ENCODE measurements at regions not wholly inside any gene's neighbourhood (a gene's known extent, or its start where the extent isn't known, plus 50 kb on each side); places are given as distances from the start of the nearest gene placed in this dataset.
"Not testable (repeated sequence)": the region's sequence is repeated elsewhere in the genome, so short reads cannot be mapped to it uniquely, and the experiment has no call there.

GRCh38 chr21:27380303-27380702, 413.4 kb upstream of the ADAMTS5 start:
- DNase-seq, result no peak

GRCh38 chr21:27379354-27379753, 412.5 kb upstream of the ADAMTS5 start:
- DNase-seq, result no peak

DNA sequence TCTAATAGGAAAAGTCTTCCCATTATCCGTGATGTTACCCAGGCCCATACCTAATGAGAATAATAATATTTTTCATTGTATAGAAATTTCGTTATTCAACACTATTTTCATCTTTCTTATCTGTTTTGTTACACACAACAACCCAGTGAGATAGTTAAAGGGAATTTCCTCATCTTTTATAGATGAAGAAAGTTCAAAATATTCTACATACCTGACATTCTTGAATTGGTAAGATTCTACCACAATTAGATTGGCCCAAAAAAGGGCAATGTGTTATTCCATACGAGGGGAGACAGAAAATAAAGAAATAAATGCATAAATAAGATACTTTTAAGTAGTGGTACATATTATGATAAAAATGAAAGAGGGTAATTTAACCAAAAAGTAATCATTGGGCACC, 405.5 kb upstream of the ADAMTS5 start:
- no peak for DNase-seq

GRCh38 chr21:27371975-27372331, 405.1 kb upstream of the ADAMTS5 start:
- no peak for DNase-seq

DNA sequence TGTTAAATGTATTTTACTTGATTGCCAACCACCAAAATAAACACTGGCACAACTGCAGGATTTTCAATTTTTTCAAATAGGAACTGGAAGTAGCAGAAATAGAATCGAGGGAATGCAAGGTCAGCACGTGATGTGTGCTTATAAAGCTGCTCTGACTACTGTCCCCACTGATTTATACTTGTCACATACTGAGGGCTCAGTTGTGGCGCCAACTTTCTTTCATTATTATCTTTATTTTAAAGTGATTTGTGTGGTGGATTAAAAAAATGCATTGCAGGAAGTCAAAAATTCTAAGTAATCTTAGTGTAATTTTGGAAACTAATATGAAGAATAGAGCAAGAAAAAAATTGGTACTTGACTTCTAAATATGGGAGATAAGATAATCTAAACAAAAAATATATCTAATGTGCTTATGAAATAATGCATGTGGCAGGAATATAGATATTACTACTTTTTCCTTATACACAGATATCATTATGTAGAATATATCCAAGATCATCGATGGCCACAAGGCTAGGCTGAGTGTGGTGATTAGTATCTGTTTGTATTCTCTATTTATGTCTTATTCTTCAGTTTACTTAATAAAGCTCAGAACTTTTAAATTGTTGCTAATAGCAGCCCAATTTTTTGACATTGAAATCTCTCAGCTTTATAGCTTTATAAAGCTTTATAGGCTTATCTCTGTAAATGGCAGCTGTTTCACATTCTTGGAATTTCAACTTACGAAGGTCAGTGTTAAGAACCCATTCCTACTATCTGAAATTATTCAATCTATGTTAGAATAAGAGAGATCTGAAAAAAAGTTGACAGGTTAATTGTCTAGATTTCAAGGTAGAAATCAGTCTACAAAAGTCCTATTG, 404.5 kb upstream of the ADAMTS5 start:
- no peak for DNase-seq

DNA sequence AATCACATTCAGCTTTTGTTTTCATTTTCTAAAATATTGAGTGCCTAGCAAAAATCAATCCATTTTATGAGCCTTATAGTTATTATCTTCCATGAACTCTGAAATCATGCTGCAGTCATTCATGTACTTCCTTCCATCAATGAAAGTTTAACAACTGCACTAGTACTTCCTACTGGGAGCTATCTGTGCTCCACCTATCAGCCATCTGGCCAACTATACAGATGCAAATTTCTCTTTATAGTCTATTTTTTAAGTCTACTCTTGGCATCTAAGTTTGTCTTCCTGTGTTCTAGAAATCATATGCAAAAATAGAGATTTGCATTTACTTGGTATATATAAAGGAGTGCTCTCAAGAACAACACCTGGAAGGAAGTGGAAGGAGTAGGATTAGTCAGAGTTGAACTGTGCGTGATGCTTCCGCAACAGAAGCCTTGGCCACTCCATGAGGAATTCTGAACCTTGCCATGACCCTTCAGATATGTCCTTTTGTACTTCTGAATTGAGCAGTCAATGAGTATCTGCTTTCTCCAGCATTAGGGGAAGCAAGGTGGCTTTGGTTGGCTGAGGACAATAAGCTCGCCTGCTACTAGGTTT, 403.2 kb upstream of the ADAMTS5 start:
- DNase-seq, result no peak

DNA sequence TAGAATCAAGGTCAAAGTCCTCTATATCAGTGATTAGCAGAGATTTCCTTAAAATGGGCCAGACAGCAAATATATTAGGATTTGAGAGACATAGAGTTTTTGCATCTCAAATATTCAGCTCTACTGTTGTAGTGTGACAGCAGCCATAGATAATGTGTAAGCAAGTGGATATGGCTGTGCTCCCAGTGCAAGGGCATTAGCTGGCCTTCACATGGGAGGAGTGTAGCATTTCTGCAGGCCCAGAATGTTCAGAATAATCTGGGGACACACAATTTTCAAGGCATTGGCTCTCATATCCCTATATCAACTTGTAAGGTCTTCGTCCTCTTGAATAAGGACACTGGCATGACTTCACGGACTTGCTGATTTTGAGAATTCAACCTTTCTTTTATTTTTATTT, 402.3 kb upstream of the ADAMTS5 start:
- DNase-seq, result no peak

GRCh38 chr21:27366646-27367235, 399.9 kb upstream of the ADAMTS5 start:
- no peak for DNase-seq

GRCh38 chr21:27366036-27366435, 399.1 kb upstream of the ADAMTS5 start:
- DNase-seq, result no peak

DNA sequence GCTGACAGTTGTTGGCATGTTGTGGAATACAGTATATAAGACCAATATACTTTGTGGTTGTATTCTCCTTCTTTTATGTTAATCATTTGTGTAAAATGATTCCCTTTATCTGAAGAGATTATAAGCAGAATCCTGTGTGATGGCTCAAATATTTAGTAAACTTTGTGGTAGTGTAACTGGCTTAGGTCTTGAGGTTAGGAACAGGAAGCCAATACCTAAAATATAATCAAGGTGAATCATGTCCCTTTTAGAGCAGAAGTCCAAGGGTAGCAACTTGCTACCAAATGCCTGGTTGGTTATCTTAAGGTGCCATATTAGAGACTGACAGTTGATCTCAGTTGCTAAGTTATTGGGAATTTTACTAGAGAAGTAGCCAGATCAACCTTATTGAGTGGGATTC, 398.5 kb upstream of the ADAMTS5 start:
- DNase-seq, result no peak

DNA sequence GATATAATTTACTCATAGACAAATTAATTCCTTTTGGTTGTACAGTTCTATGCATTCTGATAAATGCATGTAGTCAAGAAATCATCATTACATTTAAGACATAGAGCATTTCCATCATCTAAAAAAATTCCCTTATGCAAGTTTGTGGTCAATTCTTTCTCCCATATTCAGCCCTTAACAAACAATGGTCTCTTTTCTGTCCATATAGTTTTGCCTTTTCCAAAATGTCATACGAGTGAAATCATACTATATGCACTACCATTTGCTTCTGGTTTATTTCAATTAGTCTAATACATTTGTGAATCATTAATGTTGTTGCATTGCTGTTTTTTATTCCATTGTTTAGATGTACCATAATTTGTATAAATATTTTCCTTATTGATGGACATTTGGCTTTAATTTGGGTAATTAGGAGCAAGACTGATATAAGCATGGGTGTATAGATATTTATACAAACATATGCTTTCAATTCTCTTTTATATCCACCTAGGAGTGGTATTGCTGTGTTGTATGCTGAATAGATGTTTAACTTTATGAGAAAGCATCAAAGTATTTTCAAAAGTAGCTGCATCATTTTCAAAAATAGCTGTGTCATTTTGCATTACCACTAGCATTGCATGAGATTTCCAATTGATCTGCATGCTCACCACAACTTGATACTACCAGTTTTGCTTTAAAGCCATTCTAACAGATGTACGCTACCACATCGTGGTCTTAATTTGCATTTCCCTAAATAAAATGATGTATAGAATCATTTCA, 397.0 kb upstream of the ADAMTS5 start:
- DNase-seq, result no peak

- no peak for DNase-seq
Observed at GRCh38 chr21:27362249-27362648, 395.4 kb upstream of the ADAMTS5 start.

- DNase-seq, result no peak
Observed at GRCh38 chr21:27359141-27359540, 392.3 kb upstream of the ADAMTS5 start.

GRCh38 chr21:27352885-27353284, 386.0 kb upstream of the ADAMTS5 start:
- DNase-seq, result no peak

DNA sequence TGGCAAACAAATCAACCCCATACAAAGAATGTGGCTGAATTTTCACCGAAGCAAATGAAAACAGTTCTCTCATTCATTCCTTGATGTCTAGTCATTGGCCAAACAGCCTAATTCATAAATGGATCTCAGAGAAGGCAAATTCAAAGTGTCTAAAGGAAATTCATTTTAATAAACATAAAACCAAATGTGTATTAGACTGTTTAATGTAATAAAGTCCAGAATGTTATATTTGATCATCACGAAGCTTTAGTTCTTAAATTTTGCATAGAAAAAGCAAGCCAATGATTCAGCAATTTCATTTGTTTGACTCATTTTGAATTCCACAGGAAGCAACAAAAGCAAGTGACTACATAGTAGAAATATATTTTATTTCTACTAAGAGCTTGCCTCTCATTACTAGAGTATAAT, 379.2 kb upstream of the ADAMTS5 start:
- no peak for DNase-seq

- DNase-seq, result no peak
Observed at GRCh38 chr21:27339902-27340301, 373.0 kb upstream of the ADAMTS5 start.

DNA sequence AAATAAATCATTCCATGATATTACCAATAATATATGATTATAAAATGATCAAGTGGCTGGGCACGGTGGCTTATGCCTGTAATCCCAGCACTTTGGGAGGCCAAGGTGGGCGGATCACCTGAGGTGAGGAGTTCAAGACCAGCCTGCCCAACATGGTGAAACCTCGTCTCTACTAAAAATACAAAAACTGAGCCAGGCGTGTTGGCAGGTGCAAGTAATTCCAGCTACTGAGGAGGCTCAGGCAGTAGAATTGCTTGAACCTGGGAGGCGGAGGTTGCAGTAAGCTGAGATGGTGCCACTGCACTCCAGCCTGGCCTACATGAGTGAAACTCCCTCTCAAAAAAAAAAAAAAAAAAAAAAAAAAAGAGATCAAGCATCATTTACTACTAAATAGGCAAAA, 371.1 kb upstream of the ADAMTS5 start:
- not testable (repeated sequence) for DNase-seq

DNA sequence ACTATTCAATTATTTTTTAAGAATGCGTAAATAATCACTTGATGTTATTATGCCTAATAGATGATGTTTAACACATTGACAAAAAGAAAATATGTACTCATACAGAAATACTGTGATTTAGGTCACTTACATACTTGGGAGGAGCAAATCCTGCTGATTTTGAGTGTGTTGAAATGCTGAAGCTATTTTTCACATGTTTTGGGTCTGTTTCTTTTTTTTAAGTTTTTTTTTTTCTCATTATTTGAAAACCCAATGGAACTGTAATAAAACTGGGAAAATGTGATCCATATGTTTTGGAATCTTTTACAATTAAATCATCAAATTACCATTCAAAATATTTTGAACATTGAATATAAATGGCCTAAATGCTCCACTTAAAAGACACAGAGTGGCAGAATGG, 366.2 kb upstream of the ADAMTS5 start:
- DNase-seq, result no peak

- DNase-seq, result no peak
Observed at GRCh38 chr21:27329255-27329851, 362.5 kb upstream of the ADAMTS5 start.

- no peak for DNase-seq
Observed at GRCh38 chr21:27326301-27326700, 359.4 kb upstream of the ADAMTS5 start.

GRCh38 chr21:27323331-27323730, 356.4 kb upstream of the ADAMTS5 start:
- DNase-seq, result no peak

DNA sequence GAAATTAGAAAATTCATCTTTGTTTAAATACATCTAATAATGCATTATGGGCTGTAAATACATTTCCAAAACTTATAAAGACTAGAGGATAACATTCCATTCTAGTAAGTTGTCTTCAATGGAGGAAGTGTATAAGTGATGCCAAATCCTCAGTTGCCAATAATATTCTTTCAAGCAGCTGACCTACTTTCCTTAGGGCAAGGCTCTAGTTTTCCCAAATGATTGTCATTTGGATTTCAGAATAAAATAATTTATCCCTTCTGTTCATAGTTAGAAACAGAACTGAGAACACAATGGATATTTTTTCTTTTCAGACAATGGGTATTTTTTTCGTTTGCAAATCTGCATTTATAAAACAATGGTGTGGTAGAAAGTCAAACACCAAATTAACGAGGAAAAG, 354.9 kb upstream of the ADAMTS5 start:
- no peak for DNase-seq

- no peak for DNase-seq
Observed at GRCh38 chr21:27320868-27321267, 354.0 kb upstream of the ADAMTS5 start.

Measured in activated CD8-positive, alpha-beta memory T cell treated with anti-CD3 and anti-CD28 coated beads, Interleukin-2, amount 50 U/mL, for 4 hours (primary cell).